Skin of body (tissue), 1 donor: ENCODE measurements at regions not wholly inside any gene's neighbourhood (a gene's known extent, or its start where the extent isn't known, plus 50 kb on each side); places are given as distances from the start of the nearest gene placed in this dataset.

Experiments used
- DNase-seq: peaks from one replicate; lab custom pipeline; 2025; lab: John Stamatoyannopoulos, UW

GRCh38 chr16:86663685-86664521 is 85.6 kb downstream of the FOXL1 start:
- DNase-seq: no peak

GRCh38 chr16:86664522-86665318 is 86.4 kb downstream of the FOXL1 start:
- DNase-seq: peak; percentile 15

DNA sequence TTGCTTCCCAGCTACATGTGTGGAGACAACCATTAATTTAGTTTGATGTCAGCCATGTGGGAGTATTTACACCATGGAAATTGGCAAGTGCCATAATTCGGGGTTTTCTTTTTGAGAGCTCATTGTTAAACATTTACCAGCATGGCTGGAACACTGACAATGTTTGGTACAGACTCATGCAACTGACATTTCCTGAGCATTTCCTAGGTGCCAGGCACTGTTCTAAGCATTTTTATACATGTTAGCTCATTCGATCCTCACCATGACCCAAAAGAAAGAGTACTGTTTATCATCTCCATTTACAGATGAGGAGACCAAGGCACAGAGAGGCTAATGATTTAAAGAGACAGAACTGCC is 86.9 kb downstream of the FOXL1 start:
- no peak for DNase-seq

DNA sequence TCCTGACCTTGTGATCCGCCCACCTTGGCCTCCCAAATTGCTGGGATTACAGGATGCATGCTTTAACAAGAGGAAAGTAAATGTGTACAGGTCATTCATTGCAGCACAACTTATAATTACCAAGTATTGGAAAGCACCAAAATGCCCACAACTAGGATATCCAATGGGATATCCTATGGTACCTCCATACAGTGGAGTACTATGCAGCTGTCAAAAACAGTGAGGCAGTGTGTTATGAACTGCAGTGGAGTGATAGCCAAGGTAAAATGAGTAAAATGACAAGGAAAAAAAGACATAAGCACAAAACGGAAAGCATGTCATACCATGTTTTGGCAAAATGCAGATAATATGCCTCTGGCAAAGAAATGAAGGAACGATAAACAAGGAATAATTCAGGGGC is 87.6 kb downstream of the FOXL1 start:
- DNase-seq: no peak

DNA sequence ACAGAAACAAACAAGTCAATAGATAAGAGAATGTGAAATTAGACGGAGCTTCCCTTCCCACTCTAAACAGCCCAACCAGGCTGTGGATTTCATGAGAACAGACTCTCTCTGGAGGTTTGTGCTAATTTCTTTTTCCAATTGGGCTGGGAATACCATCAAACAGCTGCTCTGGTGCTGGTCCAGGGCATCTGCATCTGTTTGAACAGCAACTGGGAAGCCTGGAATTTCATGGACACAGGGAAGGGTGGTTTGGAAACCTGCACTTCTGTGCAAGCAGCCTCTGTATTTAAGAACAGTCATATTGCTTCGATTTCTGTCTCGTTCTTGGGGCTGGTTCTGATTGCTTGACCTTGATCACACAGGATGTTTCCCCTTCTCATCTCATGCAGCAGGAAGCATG is 88.7 kb downstream of the FOXL1 start:
- peak; percentile 29 for DNase-seq

- no peak for DNase-seq
These were observed 90.0 kb downstream of the FOXL1 start for GRCh38 chr16:86668136-86668910.

GRCh38 chr16:86669285-86669805 is 91.0 kb downstream of the FOXL1 start:
- DNase-seq: no peak

GRCh38 chr16:86669937-86670749 is 91.8 kb downstream of the FOXL1 start:
- no peak for DNase-seq

DNA sequence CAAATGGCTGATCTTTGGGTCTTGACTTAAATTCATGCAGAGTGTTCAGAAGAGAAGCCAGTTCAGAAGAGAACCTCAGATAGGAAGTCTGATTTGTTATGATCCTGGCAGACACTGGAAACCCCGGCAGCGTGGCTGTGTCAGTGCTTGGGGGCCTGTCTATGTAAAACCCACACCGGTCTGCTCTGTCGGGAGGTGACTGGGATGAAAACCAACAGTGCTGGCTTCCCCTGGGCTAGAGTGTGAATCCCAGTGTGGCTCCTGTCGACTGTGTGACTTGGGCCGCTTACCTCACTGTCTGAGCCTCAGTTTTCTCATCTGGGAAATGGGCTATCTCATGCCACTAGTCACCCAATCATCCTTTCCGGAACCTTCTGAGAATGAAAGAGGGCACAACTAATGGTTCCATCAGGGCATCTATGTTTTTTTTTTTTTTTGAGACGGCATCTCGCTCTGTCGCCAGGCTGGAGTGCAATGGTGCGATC is 92.4 kb downstream of the FOXL1 start:
- no peak for DNase-seq

GRCh38 chr16:86671486-86672178 is 93.3 kb downstream of the FOXL1 start:
- DNase-seq: peak; percentile 20

DNA sequence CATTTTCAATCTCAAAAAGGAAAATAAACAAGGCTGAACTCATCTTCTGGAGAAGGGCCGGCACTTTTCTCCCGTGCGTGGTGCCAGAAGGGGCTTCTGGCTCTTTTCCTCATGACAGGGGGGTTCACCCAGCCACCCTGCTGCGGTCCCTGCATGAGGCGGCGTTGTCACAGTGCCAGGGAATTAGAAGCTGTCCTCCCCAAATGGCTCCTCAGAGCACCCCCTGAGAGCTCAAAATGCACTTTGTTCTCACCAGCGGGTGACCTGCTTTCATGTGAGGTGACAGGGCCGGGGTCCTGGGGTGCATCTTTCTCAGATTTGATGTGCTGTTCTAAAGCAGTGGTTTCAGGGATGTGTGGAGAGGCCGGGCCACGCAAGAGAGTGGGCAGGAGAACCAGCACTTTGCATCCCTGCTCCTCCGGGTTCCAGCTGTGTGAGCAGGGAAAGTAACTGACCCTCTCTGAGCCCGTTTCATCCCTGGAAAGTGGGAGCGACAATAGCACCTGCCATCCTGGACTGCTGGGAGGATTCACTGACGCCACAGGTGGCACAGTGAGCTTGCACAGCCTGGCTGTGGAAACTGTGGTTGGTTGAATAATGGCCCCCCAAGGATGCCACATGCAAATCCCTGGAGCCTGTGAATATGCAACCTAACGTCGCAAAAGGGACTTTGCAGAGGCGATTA is 94.0 kb downstream of the FOXL1 start:
- DNase-seq: no peak

DNA sequence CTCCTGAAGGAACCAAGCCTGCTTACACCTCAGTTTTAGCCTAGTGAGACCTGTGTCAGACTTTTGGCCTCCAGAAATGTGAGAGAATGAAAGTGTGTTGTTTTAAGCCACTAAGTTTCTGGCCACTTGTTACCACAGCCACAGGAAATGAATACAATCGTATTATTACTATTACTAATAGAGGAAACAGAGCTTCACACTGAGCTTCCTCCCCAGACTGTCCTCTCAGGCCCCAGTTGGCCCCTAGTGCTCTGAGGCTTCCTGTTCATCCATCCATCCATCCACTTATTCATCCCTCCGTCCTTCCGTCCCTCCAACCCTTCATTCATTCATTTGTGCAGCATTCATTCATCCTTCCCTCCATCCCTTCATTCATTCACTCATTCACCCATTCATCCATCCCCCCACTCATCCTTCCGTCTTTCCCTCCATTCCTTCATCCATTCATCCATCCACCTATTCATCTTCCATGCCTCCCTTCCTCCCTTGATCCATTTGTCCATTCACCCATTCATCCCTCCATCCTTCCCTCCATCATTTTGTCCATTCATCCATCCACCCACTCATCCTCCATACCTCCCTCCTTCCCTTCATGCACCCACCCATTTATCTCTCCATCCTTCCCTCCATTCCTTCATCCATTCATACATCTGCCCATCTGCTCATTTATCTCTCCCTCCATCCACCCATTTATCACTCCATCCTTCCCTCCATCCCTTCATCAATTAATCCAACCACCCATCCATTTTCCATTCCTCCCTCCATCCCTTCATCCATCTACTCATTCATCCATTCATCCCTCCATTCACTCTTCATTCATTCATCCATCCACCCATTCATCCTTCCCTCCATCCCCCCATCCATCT is 95.0 kb downstream of the FOXL1 start:
- DNase-seq: no peak

DNA sequence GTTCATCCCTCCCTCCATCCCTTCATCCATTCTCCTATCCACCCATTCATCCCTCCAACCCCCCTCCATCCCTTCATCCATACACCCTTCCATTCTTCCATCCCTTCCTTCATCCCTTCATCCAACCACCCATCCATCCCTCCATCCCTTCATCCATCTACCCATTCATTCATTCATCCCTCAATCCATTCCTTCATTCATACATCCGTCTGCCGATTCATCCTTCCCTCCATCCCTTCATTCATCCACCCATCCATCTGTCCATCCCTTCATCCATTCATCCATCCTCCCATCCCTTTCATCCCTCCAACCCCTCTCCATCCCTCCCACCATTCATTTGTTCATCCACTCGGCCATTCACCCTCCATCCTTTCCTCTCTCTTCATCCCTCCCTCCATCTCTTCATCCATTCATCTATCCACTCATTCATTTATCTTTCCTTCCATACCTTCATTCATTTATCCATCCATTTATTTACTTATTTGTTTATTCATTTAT is 95.7 kb downstream of the FOXL1 start:
- no peak for DNase-seq

DNA sequence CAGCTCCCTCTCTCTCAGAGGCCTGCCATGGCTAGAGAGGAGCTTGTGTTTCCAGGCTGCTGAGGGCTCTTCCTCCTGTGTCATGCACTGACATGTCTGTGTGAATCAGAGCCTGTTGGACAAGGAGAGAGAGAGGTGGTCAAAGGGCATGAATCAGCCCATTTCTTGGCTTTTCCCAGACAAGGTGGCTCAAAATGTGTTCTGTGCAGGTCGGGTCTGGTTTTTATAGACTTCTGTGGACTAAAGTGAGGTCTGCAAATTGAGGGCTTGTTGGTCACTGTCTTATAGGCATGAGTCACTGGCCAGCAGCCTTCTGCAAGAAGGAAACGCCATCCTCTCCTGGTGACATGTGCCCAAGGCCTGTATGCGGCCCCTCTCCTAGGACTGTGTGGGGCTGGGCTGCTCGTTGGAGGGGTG is 97.9 kb downstream of the FOXL1 start:
- DNase-seq: no peak

DNA sequence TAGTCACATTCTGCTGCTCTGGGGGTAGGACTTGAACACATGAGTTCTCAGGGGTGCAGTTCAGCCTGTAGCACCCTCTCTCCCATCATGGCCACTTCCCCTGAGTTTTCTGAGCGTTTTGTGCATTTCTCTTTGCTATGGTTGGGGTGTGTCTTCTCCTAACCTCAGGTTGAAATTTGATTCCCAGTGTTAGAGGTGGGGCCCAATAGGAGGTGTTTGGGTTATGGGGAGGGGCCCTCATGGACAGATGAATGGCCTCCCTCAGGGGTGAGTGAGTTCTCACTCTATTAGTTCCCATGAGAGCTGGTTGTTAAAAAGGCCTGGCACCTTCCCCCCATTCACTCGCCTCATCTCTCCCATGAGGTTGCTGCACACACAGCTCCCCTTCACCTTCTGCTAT is 101.1 kb downstream of the FOXL1 start:
- no peak for DNase-seq

DNA sequence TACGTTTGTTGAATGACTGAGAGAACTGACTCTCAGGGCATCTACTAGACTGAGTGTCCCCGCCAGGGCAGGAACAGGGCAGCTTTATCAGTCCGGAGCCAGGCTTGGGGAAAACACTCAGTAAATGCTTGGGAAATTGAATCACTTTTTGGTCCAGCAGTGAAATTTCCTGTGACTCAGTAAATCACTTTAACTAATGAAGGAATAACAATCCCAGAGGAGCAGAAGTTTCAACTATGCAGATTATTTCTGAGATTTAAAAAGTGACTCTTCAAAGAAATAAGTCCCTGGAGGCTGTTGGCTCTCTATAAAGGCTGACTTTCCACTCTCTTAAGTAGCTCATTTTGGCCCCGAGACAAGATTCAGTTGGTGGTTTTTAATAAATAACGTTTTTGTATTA is 101.8 kb downstream of the FOXL1 start:
- no peak for DNase-seq

GRCh38 chr16:86680661-86681030 is 102.3 kb downstream of the FOXL1 start:
- no peak for DNase-seq

DNA sequence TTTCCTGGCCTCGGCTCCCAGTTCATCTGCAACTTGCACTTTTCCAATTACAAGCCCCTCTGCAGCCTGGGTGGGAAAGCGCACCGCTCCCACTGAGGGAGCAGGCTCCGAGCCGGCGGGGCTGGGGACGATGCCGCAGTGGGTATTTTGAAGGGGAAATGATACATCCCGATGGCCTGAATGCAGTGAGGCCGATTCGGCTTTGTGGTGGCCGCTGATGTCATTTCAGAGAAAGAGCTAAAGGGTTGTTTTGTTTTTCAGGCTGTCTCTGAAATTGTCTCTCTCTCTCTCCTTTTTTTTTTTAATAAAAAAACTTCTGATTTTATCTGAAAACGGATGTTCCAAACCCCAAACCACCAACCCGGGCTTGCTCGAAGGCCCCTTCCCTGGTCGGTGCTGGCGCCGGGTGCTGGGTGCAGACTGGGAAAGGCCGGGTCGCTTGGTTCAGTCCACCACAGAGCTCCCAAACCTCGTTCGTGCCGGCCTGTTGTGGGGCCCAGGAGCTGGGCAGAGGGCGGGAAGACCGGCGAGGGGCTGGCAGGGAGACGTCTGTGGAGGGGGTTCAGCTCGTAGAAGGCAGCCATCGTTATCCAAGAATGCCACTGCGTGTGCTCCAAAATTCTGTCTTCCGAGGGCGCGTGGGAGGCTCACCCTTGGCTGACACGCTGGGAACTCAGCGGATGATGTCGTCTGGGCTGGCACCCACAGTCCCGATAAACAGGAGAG is 102.8 kb downstream of the FOXL1 start:
- DNase-seq: no peak
